ENCODE measurements at regions not wholly inside any gene's neighbourhood (a gene's known extent, or its start where the extent isn't known, plus 50 kb on each side); places are given as distances from the start of the nearest gene placed in this dataset.

- H3K36me3 Mint-ChIP-seq (ENCODE audit: low read depth), result no peaks in the 10 kb centered on the region
- H3K27me3 Mint-ChIP-seq (ENCODE audit: insufficient read depth, low read depth, poor library complexity), result no peaks in the 10 kb centered on the region
- TF ChIP-seq EZH2phosphoT487 (IDR thresholded peaks at IDR 0.05; ENCODE audit: unreplicated experiment), result no peak
- no peak for TF ChIP-seq EZH2 (IDR thresholded peaks at IDR 0.05; ENCODE audit: low read depth, unreplicated experiment)
- no peak for TF ChIP-seq POLR2AphosphoS5 (IDR thresholded peaks at IDR 0.05; ENCODE audit: low read depth)
- no peak for TF ChIP-seq NANOG (IDR thresholded peaks at IDR 0.05; ENCODE audit: borderline replicate concordance)
- TF ChIP-seq JUNB (IDR thresholded peaks at IDR 0.05; ENCODE audit: unreplicated experiment), result no peak
- no peak for TF ChIP-seq ZNF331 (CRISPR knock-in tag; IDR thresholded peaks at IDR 0.05; ENCODE audit: low read depth)
- no peak for TF ChIP-seq CREB1 (CRISPR knock-in tag; IDR thresholded peaks at IDR 0.05; ENCODE audit: low read depth)
- TF ChIP-seq, protein P1, sequence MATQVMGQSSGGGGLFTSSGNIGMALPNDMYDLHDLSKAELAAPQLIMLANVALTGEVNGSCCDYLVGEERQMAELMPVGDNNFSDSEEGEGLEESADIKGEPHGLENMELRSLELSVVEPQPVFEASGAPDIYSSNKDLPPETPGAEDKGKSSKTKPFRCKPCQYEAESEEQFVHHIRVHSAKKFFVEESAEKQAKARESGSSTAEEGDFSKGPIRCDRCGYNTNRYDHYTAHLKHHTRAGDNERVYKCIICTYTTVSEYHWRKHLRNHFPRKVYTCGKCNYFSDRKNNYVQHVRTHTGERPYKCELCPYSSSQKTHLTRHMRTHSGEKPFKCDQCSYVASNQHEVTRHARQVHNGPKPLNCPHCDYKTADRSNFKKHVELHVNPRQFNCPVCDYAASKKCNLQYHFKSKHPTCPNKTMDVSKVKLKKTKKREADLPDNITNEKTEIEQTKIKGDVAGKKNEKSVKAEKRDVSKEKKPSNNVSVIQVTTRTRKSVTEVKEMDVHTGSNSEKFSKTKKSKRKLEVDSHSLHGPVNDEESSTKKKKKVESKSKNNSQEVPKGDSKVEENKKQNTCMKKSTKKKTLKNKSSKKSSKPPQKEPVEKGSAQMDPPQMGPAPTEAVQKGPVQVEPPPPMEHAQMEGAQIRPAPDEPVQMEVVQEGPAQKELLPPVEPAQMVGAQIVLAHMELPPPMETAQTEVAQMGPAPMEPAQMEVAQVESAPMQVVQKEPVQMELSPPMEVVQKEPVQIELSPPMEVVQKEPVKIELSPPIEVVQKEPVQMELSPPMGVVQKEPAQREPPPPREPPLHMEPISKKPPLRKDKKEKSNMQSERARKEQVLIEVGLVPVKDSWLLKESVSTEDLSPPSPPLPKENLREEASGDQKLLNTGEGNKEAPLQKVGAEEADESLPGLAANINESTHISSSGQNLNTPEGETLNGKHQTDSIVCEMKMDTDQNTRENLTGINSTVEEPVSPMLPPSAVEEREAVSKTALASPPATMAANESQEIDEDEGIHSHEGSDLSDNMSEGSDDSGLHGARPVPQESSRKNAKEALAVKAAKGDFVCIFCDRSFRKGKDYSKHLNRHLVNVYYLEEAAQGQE (IDR thresholded peaks at IDR 0.05; ENCODE audit: unreplicated experiment), result no peak
- TF ChIP-seq, protein P2, sequence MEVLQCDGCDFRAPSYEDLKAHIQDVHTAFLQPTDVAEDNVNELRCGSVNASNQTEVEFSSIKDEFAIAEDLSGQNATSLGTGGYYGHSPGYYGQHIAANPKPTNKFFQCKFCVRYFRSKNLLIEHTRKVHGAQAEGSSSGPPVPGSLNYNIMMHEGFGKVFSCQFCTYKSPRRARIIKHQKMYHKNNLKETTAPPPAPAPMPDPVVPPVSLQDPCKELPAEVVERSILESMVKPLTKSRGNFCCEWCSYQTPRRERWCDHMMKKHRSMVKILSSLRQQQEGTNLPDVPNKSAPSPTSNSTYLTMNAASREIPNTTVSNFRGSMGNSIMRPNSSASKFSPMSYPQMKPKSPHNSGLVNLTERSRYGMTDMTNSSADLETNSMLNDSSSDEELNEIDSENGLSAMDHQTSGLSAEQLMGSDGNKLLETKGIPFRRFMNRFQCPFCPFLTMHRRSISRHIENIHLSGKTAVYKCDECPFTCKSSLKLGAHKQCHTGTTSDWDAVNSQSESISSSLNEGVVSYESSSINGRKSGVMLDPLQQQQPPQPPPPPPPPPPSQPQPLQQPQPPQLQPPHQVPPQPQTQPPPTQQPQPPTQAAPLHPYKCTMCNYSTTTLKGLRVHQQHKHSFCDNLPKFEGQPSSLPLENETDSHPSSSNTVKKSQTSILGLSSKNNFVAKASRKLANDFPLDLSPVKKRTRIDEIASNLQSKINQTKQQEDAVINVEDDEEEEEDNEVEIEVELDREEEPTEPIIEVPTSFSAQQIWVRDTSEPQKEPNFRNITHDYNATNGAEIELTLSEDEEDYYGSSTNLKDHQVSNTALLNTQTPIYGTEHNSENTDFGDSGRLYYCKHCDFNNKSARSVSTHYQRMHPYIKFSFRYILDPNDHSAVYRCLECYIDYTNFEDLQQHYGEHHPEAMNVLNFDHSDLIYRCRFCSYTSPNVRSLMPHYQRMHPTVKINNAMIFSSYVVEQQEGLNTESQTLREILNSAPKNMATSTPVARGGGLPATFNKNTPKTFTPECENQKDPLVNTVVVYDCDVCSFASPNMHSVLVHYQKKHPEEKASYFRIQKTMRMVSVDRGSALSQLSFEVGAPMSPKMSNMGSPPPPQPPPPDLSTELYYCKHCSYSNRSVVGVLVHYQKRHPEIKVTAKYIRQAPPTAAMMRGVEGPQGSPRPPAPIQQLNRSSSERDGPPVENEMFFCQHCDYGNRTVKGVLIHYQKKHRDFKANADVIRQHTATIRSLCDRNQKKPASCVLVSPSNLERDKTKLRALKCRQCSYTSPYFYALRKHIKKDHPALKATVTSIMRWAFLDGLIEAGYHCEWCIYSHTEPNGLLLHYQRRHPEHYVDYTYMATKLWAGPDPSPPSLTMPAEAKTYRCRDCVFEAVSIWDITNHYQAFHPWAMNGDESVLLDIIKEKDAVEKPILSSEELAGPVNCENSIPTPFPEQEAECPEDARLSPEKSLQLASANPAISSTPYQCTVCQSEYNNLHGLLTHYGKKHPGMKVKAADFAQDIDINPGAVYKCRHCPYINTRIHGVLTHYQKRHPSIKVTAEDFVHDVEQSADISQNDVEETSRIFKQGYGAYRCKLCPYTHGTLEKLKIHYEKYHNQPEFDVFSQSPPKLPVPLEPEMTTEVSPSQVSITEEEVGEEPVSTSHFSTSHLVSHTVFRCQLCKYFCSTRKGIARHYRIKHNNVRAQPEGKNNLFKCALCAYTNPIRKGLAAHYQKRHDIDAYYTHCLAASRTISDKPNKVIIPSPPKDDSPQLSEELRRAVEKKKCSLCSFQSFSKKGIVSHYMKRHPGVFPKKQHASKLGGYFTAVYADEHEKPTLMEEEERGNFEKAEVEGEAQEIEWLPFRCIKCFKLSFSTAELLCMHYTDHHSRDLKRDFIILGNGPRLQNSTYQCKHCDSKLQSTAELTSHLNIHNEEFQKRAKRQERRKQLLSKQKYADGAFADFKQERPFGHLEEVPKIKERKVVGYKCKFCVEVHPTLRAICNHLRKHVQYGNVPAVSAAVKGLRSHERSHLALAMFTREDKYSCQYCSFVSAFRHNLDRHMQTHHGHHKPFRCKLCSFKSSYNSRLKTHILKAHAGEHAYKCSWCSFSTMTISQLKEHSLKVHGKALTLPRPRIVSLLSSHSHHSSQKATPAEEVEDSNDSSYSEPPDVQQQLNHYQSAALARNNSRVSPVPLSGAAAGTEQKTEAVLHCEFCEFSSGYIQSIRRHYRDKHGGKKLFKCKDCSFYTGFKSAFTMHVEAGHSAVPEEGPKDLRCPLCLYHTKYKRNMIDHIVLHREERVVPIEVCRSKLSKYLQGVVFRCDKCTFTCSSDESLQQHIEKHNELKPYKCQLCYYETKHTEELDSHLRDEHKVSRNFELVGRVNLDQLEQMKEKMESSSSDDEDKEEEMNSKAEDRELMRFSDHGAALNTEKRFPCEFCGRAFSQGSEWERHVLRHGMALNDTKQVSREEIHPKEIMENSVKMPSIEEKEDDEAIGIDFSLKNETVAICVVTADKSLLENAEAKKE (CRISPR knock-in tag; IDR thresholded peaks at IDR 0.05), result no peak
- no peak for TF ChIP-seq STAT1 (IDR thresholded peaks at IDR 0.05; ENCODE audit: unreplicated experiment)
- no peak for TF ChIP-seq ZNF114 (CRISPR knock-in tag; IDR thresholded peaks at IDR 0.05)
- TF ChIP-seq, protein P3, sequence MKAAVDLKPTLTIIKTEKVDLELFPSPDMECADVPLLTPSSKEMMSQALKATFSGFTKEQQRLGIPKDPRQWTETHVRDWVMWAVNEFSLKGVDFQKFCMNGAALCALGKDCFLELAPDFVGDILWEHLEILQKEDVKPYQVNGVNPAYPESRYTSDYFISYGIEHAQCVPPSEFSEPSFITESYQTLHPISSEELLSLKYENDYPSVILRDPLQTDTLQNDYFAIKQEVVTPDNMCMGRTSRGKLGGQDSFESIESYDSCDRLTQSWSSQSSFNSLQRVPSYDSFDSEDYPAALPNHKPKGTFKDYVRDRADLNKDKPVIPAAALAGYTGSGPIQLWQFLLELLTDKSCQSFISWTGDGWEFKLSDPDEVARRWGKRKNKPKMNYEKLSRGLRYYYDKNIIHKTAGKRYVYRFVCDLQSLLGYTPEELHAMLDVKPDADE (IDR thresholded peaks at IDR 0.05), result no peak
- TF ChIP-seq, protein P4, sequence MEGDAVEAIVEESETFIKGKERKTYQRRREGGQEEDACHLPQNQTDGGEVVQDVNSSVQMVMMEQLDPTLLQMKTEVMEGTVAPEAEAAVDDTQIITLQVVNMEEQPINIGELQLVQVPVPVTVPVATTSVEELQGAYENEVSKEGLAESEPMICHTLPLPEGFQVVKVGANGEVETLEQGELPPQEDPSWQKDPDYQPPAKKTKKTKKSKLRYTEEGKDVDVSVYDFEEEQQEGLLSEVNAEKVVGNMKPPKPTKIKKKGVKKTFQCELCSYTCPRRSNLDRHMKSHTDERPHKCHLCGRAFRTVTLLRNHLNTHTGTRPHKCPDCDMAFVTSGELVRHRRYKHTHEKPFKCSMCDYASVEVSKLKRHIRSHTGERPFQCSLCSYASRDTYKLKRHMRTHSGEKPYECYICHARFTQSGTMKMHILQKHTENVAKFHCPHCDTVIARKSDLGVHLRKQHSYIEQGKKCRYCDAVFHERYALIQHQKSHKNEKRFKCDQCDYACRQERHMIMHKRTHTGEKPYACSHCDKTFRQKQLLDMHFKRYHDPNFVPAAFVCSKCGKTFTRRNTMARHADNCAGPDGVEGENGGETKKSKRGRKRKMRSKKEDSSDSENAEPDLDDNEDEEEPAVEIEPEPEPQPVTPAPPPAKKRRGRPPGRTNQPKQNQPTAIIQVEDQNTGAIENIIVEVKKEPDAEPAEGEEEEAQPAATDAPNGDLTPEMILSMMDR (conservative IDR thresholded peaks at IDR 0.05; ENCODE audit: low read depth in 2 of 2), result no peak
- H3K27me3 ChIP-seq (ENCODE audit: insufficient read depth), result no peaks in the 10 kb centered on the region
- no peak for ATAC-seq
- H4K20me1 ChIP-seq (replicated peaks; ENCODE audit: insufficient read depth), result no peaks in the 10 kb centered on the region
- H3K4me3 Mint-ChIP-seq, result no peak overlapping the region
- no peak for DNase-seq (ENCODE audit: low spot score)
- H3K4me2 ChIP-seq, result no peak overlapping the region
- peaks cover 10% of the 10 kb centered on the region; the same call in 1 of the 2 replicates for H3K4me1 ChIP-seq (ENCODE audit: insufficient read depth)
- H3K9me2 ChIP-seq (ENCODE audit: insufficient read depth), result peaks cover 7% of the 10 kb centered on the region; the same call in 1 of the 2 replicates
- no peak overlapping the region for H3K27ac ChIP-seq (ENCODE audit: low read depth)
- no peak overlapping the region for H3K4me3 ChIP-seq
- H3K9me3 Mint-ChIP-seq, result no peaks in the 10 kb centered on the region
- no peaks in the 10 kb centered on the region for H3F3A ChIP-seq (replicated peaks; ENCODE audit: low read depth)
- no peak overlapping the region for H3K27ac Mint-ChIP-seq
- peaks cover 9% of the 10 kb centered on the region; the same call in 2 of the 3 replicates for H3K4me1 Mint-ChIP-seq
- no peaks in the 10 kb centered on the region for H3K36me3 ChIP-seq (ENCODE audit: insufficient read depth)
- H2AFZ ChIP-seq, result no peak overlapping the region
- H3K79me2 ChIP-seq (replicated peaks; ENCODE audit: insufficient read depth), result no peaks in the 10 kb centered on the region
Observed at GRCh38 chr14:53493320-53493719, 340.2 kb upstream of the DDHD1 start.

All from GM23338 (cell line).